ENCODE measurements at regions not wholly inside any gene's neighbourhood (a gene's known extent, or its start where the extent isn't known, plus 50 kb on each side); places are given as distances from the start of the nearest gene placed in this dataset.

- H3K27ac ChIP-seq, result no peak overlapping the region
- no peak for DNase-seq (ENCODE audit: low read depth, low spot score)
These were observed 489.2 kb upstream of the MIS18BP1 start for GRCh38 chr14:45742187-45742586.

- H3K27ac ChIP-seq, result no peak overlapping the region
- no peak for DNase-seq (ENCODE audit: low read depth, low spot score)
These were observed 475.6 kb upstream of the MIS18BP1 start for GRCh38 chr14:45728434-45729225.

GRCh38 chr14:45727133-45727532, 474.1 kb upstream of the MIS18BP1 start:
- H3K27ac ChIP-seq, result no peak overlapping the region
- no peak for DNase-seq (ENCODE audit: low read depth, low spot score)

- DNase-seq (ENCODE audit: low read depth, low spot score), result no peak
- no peak overlapping the region for H3K27ac ChIP-seq
These were observed 468.5 kb upstream of the MIS18BP1 start for GRCh38 chr14:45721472-45721871.

GRCh38 chr14:45716572-45716971, 463.6 kb upstream of the MIS18BP1 start:
- DNase-seq (ENCODE audit: low read depth, low spot score), result peak; percentile 10
- H3K27ac ChIP-seq, result peak overlapping the region; percentile 47

GRCh38 chr14:45715946-45716345, 462.9 kb upstream of the MIS18BP1 start:
- DNase-seq (ENCODE audit: low read depth, low spot score), result peak; percentile 10

GRCh38 chr14:45709541-45709940, 456.5 kb upstream of the MIS18BP1 start:
- DNase-seq (ENCODE audit: low read depth, low spot score), result no peak

More at GRCh38 chr14:45715946-45716345, 462.9 kb upstream of the MIS18BP1 start:
- peak overlapping the region; percentile 47 for H3K27ac ChIP-seq

GRCh38 chr14:45705940-45706534, 453.0 kb upstream of the MIS18BP1 start:
- no peak for DNase-seq (ENCODE audit: low read depth, low spot score)
- no peak overlapping the region for H3K27ac ChIP-seq

More at GRCh38 chr14:45709541-45709940, 456.5 kb upstream of the MIS18BP1 start:
- H3K27ac ChIP-seq, result no peak overlapping the region

- no peak for DNase-seq (ENCODE audit: low read depth, low spot score)
- no peak overlapping the region for H3K27ac ChIP-seq
These were observed 446.5 kb upstream of the MIS18BP1 start for GRCh38 chr14:45699471-45699870.

GRCh38 chr14:45698462-45699134, 445.6 kb upstream of the MIS18BP1 start:
- H3K27ac ChIP-seq, result no peak overlapping the region
- DNase-seq (ENCODE audit: low read depth, low spot score), result no peak

GRCh38 chr14:45686771-45687170, 433.8 kb upstream of the MIS18BP1 start:
- no peak overlapping the region for H3K27ac ChIP-seq
- DNase-seq (ENCODE audit: low read depth, low spot score), result no peak

GRCh38 chr14:45680531-45680930, 427.5 kb upstream of the MIS18BP1 start:
- H3K27ac ChIP-seq, result peak overlapping the region; percentile 56
- DNase-seq (ENCODE audit: low read depth, low spot score), result no peak

- peak; percentile 14 for DNase-seq (ENCODE audit: low read depth, low spot score)
- peak overlapping the region; percentile 56 for H3K27ac ChIP-seq
These were observed 426.9 kb upstream of the MIS18BP1 start for GRCh38 chr14:45679853-45680252.

GRCh38 chr14:45678163-45678562, 425.2 kb upstream of the MIS18BP1 start:
- no peak overlapping the region for H3K27ac ChIP-seq
- no peak for DNase-seq (ENCODE audit: low read depth, low spot score)

GRCh38 chr14:45673420-45673819, 420.4 kb upstream of the MIS18BP1 start:
- no peak for DNase-seq (ENCODE audit: low read depth, low spot score)
- no peak overlapping the region for H3K27ac ChIP-seq

- no peak overlapping the region for H3K27ac ChIP-seq
- DNase-seq (ENCODE audit: low read depth, low spot score), result no peak
These were observed 411.8 kb upstream of the MIS18BP1 start for GRCh38 chr14:45664668-45665356.

GRCh38 chr14:45658917-45659299, 405.9 kb upstream of the MIS18BP1 start:
- H3K27ac ChIP-seq, result no peak overlapping the region
- DNase-seq (ENCODE audit: low read depth, low spot score), result no peak

- H3K27ac ChIP-seq, result no peak overlapping the region
- DNase-seq (ENCODE audit: low read depth, low spot score), result no peak
These were observed 405.4 kb upstream of the MIS18BP1 start for GRCh38 chr14:45658226-45658916.

- no peak overlapping the region for H3K27ac ChIP-seq
- DNase-seq (ENCODE audit: low read depth, low spot score), result no peak
These were observed 398.9 kb upstream of the MIS18BP1 start for GRCh38 chr14:45651890-45652289.

GRCh38 chr14:45650754-45651153, 397.8 kb upstream of the MIS18BP1 start:
- H3K27ac ChIP-seq, result no peak overlapping the region
- no peak for DNase-seq (ENCODE audit: low read depth, low spot score)
